NT2/D1 (cell line): ENCODE measurements at regions not wholly inside any gene's neighbourhood (a gene's known extent, or its start where the extent isn't known, plus 50 kb on each side); places are given as distances from the start of the nearest gene placed in this dataset.

Experiments used
- SUZ12 ChIP-seq: IDR thresholded peaks from 2 replicates; pipeline ENCODE4 v1.6.1; 2011; ENCODE audit not compliant: insufficient read length, insufficient read depth; ENCODE audit errors: extremely low read depth
- YY1 ChIP-seq: IDR thresholded peaks from 2 replicates; pipeline ENCODE4 v1.6.1; 2011; ENCODE audit not compliant: insufficient read length, insufficient read depth
- ZNF274 ChIP-seq: IDR thresholded peaks from 2 replicates; pipeline ENCODE4 v1.6.1; 2011; ENCODE audit warnings: mild to moderate bottlenecking, low read depth, low read length

GRCh38 chr10:126795318-126795717, 109.9 kb upstream of the DOCK1 start:
- TF ChIP-seq SUZ12, result no peak
- TF ChIP-seq ZNF274, result no peak
- TF ChIP-seq YY1, result no peak
